Upper lobe of left lung (tissue), 4 donors: ENCODE measurements at regions not wholly inside any gene's neighbourhood (a gene's known extent, or its start where the extent isn't known, plus 50 kb on each side); places are given as distances from the start of the nearest gene placed in this dataset.

Source experiments
- CTCF ChIP-seq, 6 experiments: fragments of 450-650 bp in 4 of 6; fragments of 200-600 bp in 2 of 6; sonication (generic) in 2 of 6; IDR thresholded peaks; one replicate each; pipeline ENCODE4 v1.5.1; 2016 to 2019; ENCODE audit warnings: antibody characterized with exemption in 6 of 6
- EP300 ChIP-seq, 4 donors: sonication (generic); formaldehyde crosslinking; IDR thresholded peaks; one replicate each; pipeline ENCODE4 v1.5.1; 2017; ENCODE audit warnings: antibody characterized with exemption in 4 of 4, control low read depth in 2 of 4
- POLR2A ChIP-seq, 4 donors: fragments of 450-650 bp; IDR thresholded peaks; one replicate each; pipeline ENCODE4 v1.5.1; 2016 to 2017; ENCODE audit warnings: antibody characterized with exemption in 4 of 4, mild to moderate bottlenecking in 2 of 4
- POLR2AphosphoS5 ChIP-seq, 2 donors: sonication (generic); formaldehyde crosslinking; IDR thresholded peaks; one replicate each; pipeline ENCODE4 v1.5.1; 2017; ENCODE audit warnings: antibody characterized with exemption in 2 of 2

- TF ChIP-seq CTCF (IDR thresholded peaks at IDR 0.05), result no peak
- no peak for TF ChIP-seq POLR2A (IDR thresholded peaks at IDR 0.05)
- no peak for TF ChIP-seq POLR2AphosphoS5 (IDR thresholded peaks at IDR 0.05)
- TF ChIP-seq EP300 (IDR thresholded peaks at IDR 0.05), result no peak
These were observed 51.9 kb upstream of the TBL1XR1 start for GRCh38 chr3:177249203-177249602.
